ENCODE measurements at regions not wholly inside any gene's neighbourhood (a gene's known extent, or its start where the extent isn't known, plus 50 kb on each side); places are given as distances from the start of the nearest gene placed in this dataset.

- ChIA-PET CTCF (ENCODE audit: unreplicated experiment) (no interaction called here), POLR2A (no interaction called here)
- Histone ChIP-seq H3K9me2 (ENCODE audit: insufficient read depth, low read length) (no peaks in the 10 kb centered on the region), H4K20me1 (ENCODE audit: insufficient read depth, low read length) (no peaks in the 10 kb centered on the region), H2AFZ (ENCODE audit: low read length) (no peak overlapping the region), H3K27ac (ENCODE audit: low read depth, low read length, poor library complexity, severe bottlenecking) (no peak overlapping the region), H3K4me3 (ENCODE audit: low read depth, low read length, poor library complexity, severe bottlenecking) (no peak overlapping the region), H3K36me3 (ENCODE audit: insufficient read depth, low read length) (no peaks in the 10 kb centered on the region), H3K4me1 (ENCODE audit: insufficient read depth, low read length, poor library complexity, severe bottlenecking) (no peaks in the 10 kb centered on the region), H3K9me3 (ENCODE audit: low read length) (0 out of 2 replicates have a peak, but pooled peaks cover 1% of the 10 kb centered on the region), H3K4me2 (ENCODE audit: low read length) (no peak overlapping the region), H3K79me2 (ENCODE audit: insufficient read depth, low read depth, low read length) (no peaks in the 10 kb centered on the region)
- no peak for TF ChIP-seq EZH2phosphoT487 (IDR thresholded peaks at IDR 0.05; ENCODE audit: borderline replicate concordance, low read depth, low read length)
- TF ChIP-seq, protein P1, sequence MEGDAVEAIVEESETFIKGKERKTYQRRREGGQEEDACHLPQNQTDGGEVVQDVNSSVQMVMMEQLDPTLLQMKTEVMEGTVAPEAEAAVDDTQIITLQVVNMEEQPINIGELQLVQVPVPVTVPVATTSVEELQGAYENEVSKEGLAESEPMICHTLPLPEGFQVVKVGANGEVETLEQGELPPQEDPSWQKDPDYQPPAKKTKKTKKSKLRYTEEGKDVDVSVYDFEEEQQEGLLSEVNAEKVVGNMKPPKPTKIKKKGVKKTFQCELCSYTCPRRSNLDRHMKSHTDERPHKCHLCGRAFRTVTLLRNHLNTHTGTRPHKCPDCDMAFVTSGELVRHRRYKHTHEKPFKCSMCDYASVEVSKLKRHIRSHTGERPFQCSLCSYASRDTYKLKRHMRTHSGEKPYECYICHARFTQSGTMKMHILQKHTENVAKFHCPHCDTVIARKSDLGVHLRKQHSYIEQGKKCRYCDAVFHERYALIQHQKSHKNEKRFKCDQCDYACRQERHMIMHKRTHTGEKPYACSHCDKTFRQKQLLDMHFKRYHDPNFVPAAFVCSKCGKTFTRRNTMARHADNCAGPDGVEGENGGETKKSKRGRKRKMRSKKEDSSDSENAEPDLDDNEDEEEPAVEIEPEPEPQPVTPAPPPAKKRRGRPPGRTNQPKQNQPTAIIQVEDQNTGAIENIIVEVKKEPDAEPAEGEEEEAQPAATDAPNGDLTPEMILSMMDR (conservative IDR thresholded peaks at IDR 0.05; ENCODE audit: low read length): no peak
- no peak for DNase-seq (ENCODE audit: low spot score)
- no TSS peak for BruUV-seq (replicated peaks)
- intact Hi-C loops (cut with micrococcal nuclease; ENCODE audit: unreplicated experiment): no loop called here
Observed at GRCh38 chr3:135868801-135869200, 96.7 kb upstream of the PPP2R3A start.

- POLR2A ChIA-PET: interaction anchor here (0.6 kb wide), 1 partner anchor 25 kb away, joined by 3 read pairs; no protein-coding TSS in a partner anchor
- Histone ChIP-seq H3K9me3 (ENCODE audit: low read length) (0 out of 2 replicates have a peak, but pooled peaks cover 7% of the 10 kb centered on the region), H3K4me3 (ENCODE audit: low read depth, low read length, poor library complexity, severe bottlenecking) (no peak overlapping the region), H3K79me2 (ENCODE audit: insufficient read depth, low read depth, low read length) (no peaks in the 10 kb centered on the region), H3K9me2 (ENCODE audit: insufficient read depth, low read length) (no peaks in the 10 kb centered on the region), H3K4me1 (ENCODE audit: insufficient read depth, low read length, poor library complexity, severe bottlenecking) (no peaks in the 10 kb centered on the region), H2AFZ (ENCODE audit: low read length) (no peak overlapping the region), H3K4me2 (ENCODE audit: low read length) (no peak overlapping the region), H4K20me1 (ENCODE audit: insufficient read depth, low read length) (no peaks in the 10 kb centered on the region), H3K27ac (ENCODE audit: low read depth, low read length, poor library complexity, severe bottlenecking) (no peak overlapping the region), H3K36me3 (ENCODE audit: insufficient read depth, low read length) (no peaks in the 10 kb centered on the region)
- DNase-seq (ENCODE audit: low spot score): no peak
- CTCF ChIA-PET (ENCODE audit: unreplicated experiment): no interaction called here
- intact Hi-C loops (cut with micrococcal nuclease; ENCODE audit: unreplicated experiment): no loop called here
- no peak for TF ChIP-seq EZH2phosphoT487 (IDR thresholded peaks at IDR 0.05; ENCODE audit: borderline replicate concordance, low read depth, low read length)
- TF ChIP-seq, protein P1 (conservative IDR thresholded peaks at IDR 0.05; ENCODE audit: low read length): no peak
- no TSS peak for BruUV-seq (replicated peaks)
Observed at GRCh38 chr3:135869439-135870105, 96.0 kb upstream of the PPP2R3A start.

DNA sequence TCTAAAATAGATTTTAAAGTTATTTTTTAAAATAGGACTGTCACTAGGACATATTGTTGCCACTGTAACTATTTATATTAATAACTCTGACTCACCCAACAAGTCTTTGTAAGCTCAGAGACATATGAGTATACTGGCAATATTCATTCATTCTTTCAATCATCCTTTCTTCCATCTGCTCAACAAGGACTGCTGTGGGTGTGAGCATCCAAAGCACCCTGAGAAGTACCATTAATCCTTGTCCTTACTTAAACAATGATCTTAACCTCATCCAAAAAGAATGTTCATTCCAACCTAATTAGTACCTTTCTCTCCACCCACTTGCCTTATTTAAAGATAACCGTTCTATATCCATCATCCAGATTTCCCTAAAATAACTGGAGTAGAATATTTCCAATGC, 94.2 kb upstream of the PPP2R3A start:
- no peak overlapping the region for H3K4me2 ChIP-seq (ENCODE audit: low read length)
- H3K79me2 ChIP-seq (ENCODE audit: insufficient read depth, low read depth, low read length): no peaks in the 10 kb centered on the region
- H2AFZ ChIP-seq (ENCODE audit: low read length): no peak overlapping the region
- DNase-seq (ENCODE audit: low spot score): no peak
- H3K4me3 ChIP-seq (ENCODE audit: low read depth, low read length, poor library complexity, severe bottlenecking): no peak overlapping the region
- no peaks in the 10 kb centered on the region for H3K9me2 ChIP-seq (ENCODE audit: insufficient read depth, low read length)
- no TSS peak for BruUV-seq (replicated peaks)
- H3K36me3 ChIP-seq (ENCODE audit: insufficient read depth, low read length): no peaks in the 10 kb centered on the region
- ChIA-PET CTCF (ENCODE audit: unreplicated experiment) (no interaction called here), POLR2A (no interaction called here)
- H3K4me1 ChIP-seq (ENCODE audit: insufficient read depth, low read length, poor library complexity, severe bottlenecking): no peaks in the 10 kb centered on the region
- TF ChIP-seq, protein P1 (conservative IDR thresholded peaks at IDR 0.05; ENCODE audit: low read length): no peak
- no peak for TF ChIP-seq EZH2phosphoT487 (IDR thresholded peaks at IDR 0.05; ENCODE audit: borderline replicate concordance, low read depth, low read length)
- H3K9me3 ChIP-seq (ENCODE audit: low read length): 0 out of 2 replicates have a peak, but pooled peaks cover 7% of the 10 kb centered on the region
- H4K20me1 ChIP-seq (ENCODE audit: insufficient read depth, low read length): no peaks in the 10 kb centered on the region
- no peak overlapping the region for H3K27ac ChIP-seq (ENCODE audit: low read depth, low read length, poor library complexity, severe bottlenecking)
- intact Hi-C loops (cut with micrococcal nuclease; ENCODE audit: unreplicated experiment): no loop called here

Data from OCI-LY7 (cell line).